NCI-H446 (cell line): ENCODE measurements at regions not wholly inside any gene's neighbourhood (a gene's known extent, or its start where the extent isn't known, plus 50 kb on each side); places are given as distances from the start of the nearest gene placed in this dataset.
"Not testable (repeated sequence)": the region's sequence is repeated elsewhere in the genome, so short reads cannot be mapped to it uniquely, and the experiment has no call there.

ENCODE experiments used
- DNase-seq, 2 experiments: peaks; one replicate each; lab custom pipeline; 2025; lab: John Stamatoyannopoulos, UW

DNA sequence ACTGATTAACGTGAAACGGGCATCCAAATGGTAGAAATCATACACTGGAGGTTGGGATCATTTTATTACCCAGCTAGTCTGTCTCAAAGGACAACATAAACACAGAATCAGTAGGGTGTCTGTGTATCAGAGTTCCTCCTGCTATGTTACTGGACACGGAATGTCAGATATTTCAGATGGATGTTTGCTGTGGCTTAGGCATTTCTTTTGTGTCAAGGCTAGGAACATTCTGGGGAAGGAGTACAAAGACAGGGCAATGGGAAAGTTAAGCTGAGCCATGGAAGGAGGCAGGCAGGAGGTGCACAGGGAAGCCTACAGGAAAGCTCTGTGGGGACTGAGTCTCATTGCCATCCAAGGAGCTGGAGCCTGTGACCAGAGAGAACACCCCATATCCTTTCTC, 254.6 kb downstream of the C12orf75 start:
- DNase-seq, result no peak

DNA sequence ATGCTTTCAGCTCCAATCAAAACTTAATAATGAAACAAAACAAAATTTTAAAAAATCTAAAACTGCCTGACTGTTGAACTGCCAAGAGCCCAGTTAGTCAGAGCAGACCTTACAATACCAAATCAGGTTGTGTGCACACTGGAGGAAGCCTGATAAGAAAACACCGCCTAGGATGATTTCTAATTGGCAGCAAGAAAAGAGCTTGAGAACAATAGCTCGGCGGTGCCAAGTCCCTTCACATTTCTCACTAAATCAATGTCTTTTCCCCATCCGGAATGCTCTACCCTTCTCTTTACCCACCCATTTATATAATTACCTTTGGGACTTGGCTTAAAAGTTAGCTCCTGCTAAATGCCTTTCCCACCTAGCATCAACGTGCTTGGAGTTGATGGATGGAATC, 256.7 kb downstream of the C12orf75 start:
- DNase-seq, result no peak

GRCh38 chr12:105588106-105588505, 257.6 kb downstream of the C12orf75 start:
- DNase-seq, result no peak

GRCh38 chr12:105590571-105590970, 260.1 kb downstream of the C12orf75 start:
- DNase-seq, result no peak

GRCh38 chr12:105595440-105595839, 264.9 kb downstream of the C12orf75 start:
- no peak for DNase-seq

- DNase-seq, result no peak
These were observed 266.2 kb downstream of the C12orf75 start for GRCh38 chr12:105596731-105597130.

GRCh38 chr12:105598031-105598430, 267.5 kb downstream of the C12orf75 start:
- no peak for DNase-seq

- DNase-seq, result no peak
These were observed 270.5 kb downstream of the C12orf75 start for GRCh38 chr12:105600911-105601545.

DNA sequence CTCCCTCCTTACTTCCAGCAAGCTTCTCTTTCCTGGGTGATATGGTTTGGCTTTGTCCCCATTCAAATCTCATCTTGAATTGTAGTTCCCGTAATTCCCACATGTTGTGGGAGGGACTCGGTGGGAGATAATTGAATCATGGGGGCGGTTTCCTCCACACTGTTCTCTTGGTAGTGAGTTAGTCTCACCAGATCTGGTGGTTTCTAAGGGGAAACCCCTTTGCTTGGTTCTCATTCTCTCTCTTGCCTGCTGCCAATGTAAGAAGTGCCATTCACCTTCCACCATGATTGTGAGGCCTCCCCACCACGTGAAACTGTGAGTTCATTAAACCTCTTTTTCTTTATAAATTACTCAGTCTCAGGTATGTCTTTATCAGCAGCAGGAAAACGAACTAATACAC, 271.8 kb downstream of the C12orf75 start:
- DNase-seq, result not testable (repeated sequence)

GRCh38 chr12:105604281-105604680, 273.8 kb downstream of the C12orf75 start:
- DNase-seq, result not testable (repeated sequence)

- DNase-seq, result not testable (repeated sequence)
These were observed 276.1 kb downstream of the C12orf75 start for GRCh38 chr12:105606613-105607012.

DNA sequence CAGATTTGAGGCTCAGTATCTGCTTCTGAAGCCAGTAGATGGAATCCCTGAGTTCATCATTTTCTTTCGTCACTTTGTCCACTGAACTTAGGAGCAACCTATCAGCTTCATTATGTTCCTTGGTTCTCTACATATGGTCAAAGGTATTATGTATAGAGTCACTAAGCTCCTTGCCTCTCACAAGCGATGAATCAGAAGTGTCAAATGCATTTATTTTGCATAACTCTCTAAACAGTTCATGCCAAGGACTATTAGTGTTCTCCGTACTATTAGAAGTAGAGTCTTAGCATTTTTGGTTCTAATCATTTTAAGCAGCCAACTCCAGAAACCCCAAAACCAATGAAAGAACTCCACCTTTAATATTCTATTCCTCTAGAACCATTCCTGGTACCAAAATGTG, 278.5 kb downstream of the C12orf75 start:
- not testable (repeated sequence) for DNase-seq

- no peak for DNase-seq
These were observed 280.0 kb downstream of the C12orf75 start for GRCh38 chr12:105610459-105610858.

DNA sequence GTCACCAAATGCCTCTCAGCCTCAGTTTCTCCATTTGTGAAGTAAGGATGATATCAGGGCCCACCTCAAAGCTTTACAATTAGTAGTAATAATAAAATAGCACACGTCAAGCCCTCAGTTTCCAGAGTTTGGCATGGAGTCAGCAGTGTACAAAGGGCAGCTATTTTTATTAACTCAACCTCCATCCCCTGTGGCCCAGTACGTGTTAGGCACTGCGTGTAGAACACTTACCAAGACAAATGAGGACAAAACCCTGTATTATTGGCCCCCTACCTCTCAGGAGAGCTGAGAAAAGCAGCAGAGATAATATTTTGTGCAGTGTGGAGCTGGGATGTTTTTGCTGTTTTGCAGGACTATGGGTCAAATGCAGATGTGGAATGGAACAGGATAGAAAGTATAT, 280.8 kb downstream of the C12orf75 start:
- DNase-seq, result no peak

DNA sequence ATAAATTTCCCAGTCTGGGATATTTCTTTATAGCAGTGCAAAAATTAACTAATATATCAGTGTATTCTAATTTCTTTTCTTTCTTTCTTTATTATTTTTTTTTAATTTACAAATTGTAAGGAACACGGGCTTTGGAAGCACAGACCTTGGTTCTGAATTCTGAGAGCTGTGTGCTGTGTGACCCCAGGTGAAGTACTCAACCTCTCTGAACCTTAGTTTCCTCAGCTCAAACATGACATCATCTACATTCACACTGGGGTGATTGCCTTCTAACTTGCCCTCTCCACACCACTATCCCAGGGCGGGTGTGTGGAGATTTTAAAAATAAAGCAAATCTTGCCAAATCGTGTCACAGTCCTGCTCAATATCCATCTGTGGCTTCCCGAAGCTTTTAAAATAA, 282.8 kb downstream of the C12orf75 start:
- DNase-seq, result no peak

DNA sequence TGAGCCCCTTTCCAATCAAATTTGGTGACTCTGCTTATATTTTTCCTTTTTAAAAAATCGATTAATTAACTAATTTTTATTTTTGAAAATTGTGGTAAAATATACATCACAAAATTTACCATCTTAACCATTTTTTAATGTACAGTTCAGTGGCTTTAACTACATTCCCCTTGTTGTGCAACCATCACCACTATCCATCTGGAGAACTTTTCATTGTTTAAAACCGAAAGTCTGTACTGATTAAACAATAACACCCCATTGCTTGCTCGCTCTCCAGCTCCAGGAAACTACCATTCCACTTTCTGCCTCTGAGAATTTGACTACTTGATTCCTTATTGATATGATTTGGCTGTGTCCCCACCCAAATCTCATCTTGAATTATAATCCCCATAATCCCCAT, 283.4 kb downstream of the C12orf75 start:
- no peak for DNase-seq

- peak in 1 of 2 experiments; percentile 33 for DNase-seq
These were observed 286.6 kb downstream of the C12orf75 start for GRCh38 chr12:105616971-105617540.

GRCh38 chr12:105622220-105622619, 291.7 kb downstream of the C12orf75 start:
- no peak for DNase-seq

- DNase-seq, result no peak
These were observed 292.6 kb downstream of the C12orf75 start for GRCh38 chr12:105622846-105623736.

- DNase-seq, result peak in 1 of 2 experiments; percentile 1
These were observed 296.2 kb downstream of the C12orf75 start for GRCh38 chr12:105626653-105627052.

DNA sequence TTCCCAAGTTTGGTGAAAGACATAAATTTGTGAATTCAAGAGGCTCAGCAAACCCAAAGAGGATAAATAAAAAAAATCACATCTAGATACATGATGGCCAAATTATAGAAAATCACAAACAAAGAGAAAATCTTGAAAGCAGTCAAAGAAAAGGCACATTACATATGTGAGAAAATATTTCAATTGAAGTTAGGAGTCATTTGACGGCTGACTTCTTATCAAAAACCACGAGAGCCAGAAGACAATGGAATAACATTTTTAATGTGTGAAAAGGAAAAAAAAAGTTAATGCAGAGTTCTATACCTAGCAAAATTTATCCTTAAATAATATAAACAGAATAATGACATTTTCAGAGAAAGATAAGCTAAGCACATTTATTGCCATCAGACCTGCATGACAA, 307.0 kb downstream of the C12orf75 start:
- no peak for DNase-seq

DNA sequence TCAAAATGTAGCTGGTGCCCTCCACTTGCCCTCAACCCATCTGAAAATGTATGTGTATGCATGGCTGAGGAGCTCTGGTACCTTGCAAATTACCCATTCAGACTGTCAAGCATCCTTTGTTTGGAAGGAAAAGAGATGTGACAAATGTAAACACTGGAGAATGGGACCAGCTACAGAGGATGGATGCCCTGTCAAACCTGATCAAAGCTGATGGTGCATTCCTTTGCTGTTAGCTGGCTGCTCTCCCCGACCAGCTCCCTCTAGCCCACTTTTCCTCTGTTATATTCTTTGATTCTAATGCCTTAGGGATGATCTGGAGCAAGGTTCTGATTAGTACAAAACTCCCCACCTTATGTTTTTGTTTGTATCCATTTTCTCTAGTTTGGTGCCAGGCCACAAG, 310.3 kb downstream of the C12orf75 start:
- DNase-seq, result no peak

DNA sequence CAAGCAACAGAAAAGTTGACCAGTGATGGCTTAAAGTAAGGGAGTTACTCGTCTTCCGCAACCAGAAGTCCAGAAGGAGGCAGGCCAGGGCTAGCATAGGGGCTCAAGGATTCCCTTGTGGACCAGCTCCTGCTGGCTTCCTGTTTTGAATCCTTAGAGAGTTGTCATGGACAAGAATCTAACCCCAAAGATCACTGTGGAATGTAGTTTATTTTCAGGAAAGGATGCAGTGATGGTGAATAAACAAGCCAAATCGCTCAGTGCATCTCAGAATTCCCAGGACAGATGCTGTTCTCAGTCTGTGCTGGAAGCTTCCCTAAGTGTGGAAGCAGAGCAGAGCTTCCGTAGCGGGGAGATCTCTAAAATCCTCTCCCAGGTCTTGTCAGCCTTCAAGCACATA, 311.3 kb downstream of the C12orf75 start:
- no peak for DNase-seq
